ENCODE measurements at regions not wholly inside any gene's neighbourhood (a gene's known extent, or its start where the extent isn't known, plus 50 kb on each side); places are given as distances from the start of the nearest gene placed in this dataset.

DNA sequence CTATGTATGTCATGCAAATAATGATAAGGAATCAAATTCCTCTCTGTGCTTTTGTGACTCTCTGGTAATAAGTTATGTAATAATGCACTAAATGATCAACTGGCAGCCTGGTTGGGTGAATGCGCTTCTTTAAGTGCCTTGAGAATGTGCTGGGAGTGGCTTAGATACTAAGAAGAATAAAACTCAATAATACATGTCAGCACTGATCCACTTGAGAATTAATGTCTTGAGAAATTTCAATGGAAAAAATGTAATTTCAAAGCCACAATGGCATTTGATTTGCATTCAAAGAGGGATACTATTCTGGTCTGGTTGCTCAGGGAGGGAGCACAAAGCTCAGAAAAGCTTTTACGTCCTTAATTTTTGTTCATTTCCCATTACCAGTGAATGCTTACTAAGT lies 137.7 kb upstream of the MMADHC start:
- CTCF ChIA-PET = interaction anchor here (0.7 kb wide), 1 partner anchor 1597 kb away, joined by 3 read pairs; no protein-coding TSS in a partner anchor
- TF ChIP-seq, protein P1, sequence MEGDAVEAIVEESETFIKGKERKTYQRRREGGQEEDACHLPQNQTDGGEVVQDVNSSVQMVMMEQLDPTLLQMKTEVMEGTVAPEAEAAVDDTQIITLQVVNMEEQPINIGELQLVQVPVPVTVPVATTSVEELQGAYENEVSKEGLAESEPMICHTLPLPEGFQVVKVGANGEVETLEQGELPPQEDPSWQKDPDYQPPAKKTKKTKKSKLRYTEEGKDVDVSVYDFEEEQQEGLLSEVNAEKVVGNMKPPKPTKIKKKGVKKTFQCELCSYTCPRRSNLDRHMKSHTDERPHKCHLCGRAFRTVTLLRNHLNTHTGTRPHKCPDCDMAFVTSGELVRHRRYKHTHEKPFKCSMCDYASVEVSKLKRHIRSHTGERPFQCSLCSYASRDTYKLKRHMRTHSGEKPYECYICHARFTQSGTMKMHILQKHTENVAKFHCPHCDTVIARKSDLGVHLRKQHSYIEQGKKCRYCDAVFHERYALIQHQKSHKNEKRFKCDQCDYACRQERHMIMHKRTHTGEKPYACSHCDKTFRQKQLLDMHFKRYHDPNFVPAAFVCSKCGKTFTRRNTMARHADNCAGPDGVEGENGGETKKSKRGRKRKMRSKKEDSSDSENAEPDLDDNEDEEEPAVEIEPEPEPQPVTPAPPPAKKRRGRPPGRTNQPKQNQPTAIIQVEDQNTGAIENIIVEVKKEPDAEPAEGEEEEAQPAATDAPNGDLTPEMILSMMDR (IDR thresholded peaks at IDR 0.05; ENCODE audit: unreplicated experiment) = no peak
- peaks cover 9% of the 10 kb centered on the region for H3K9me3 Mint-ChIP-seq (ENCODE audit: low read depth, unreplicated experiment)
- no peak for DNase-seq
- intact Hi-C loops (cut with micrococcal nuclease; ENCODE audit: unreplicated experiment) = no loop called here
- H3K27ac Mint-ChIP-seq (ENCODE audit: unreplicated experiment) = no peak overlapping the region
- BruUV-seq (replicated peaks) = no TSS peak
- H3K36me3 Mint-ChIP-seq (ENCODE audit: insufficient read depth, unreplicated experiment) = no peaks in the 10 kb centered on the region
- no peaks in the 10 kb centered on the region for H3K4me1 Mint-ChIP-seq (ENCODE audit: low read depth, unreplicated experiment)
- peaks cover 13% of the 10 kb centered on the region for H3K27me3 Mint-ChIP-seq (ENCODE audit: unreplicated experiment)
- no peak overlapping the region for H3K4me3 Mint-ChIP-seq (ENCODE audit: low read depth, unreplicated experiment)

DNA sequence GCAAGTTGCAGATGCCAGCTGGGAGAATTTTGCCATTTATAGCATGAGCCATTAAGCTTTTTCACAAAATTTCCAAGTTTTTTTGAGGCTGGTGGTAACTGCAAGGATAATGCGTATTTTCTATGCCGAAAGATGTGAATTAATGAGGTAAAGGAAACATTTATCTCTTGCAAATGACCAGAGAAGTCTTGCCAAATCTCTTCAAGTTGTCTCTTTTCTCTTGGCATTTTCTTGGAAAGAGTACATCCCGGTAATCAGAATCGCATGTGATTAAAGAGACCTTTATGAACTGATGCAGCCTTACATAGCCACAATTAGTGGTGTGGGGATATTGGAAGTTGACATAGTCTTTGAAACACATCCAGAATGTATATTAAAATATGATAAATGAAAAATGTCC lies 136.5 kb upstream of the MMADHC start:
- Mint-ChIP-seq H3K4me1 (ENCODE audit: low read depth, unreplicated experiment) (no peaks in the 10 kb centered on the region), H3K4me3 (ENCODE audit: low read depth, unreplicated experiment) (no peak overlapping the region), H3K27me3 (ENCODE audit: unreplicated experiment) (peaks cover 13% of the 10 kb centered on the region), H3K27ac (ENCODE audit: unreplicated experiment) (no peak overlapping the region), H3K9me3 (ENCODE audit: low read depth, unreplicated experiment) (peaks cover 9% of the 10 kb centered on the region), H3K36me3 (ENCODE audit: insufficient read depth, unreplicated experiment) (no peaks in the 10 kb centered on the region)
- CTCF ChIA-PET = no interaction called here
- no TSS peak for BruUV-seq (replicated peaks)
- intact Hi-C loops (cut with micrococcal nuclease; ENCODE audit: unreplicated experiment) = no loop called here
- DNase-seq = no peak
- TF ChIP-seq, protein P1 (IDR thresholded peaks at IDR 0.05; ENCODE audit: unreplicated experiment) = no peak

DNA sequence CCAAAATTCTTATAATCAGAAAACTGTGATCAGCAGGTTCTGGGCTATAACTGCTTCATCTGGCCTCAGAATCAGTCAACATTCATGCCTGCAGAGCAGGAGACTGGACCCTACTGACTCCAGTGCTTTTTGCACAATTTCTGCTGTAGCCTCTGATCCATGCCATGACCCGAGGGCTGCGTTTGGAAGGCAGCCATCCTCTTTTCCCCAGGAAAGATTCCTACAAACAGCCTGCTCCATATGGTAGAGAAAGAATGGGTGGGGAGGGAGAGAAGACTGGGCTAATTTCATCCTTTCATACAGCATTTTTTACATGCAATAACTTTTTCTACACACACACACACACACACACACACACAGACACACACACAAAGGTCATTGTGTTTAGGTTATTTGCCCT lies 133.0 kb upstream of the MMADHC start:
- peaks cover 13% of the 10 kb centered on the region for H3K27me3 Mint-ChIP-seq (ENCODE audit: unreplicated experiment)
- TF ChIP-seq, protein P1 (IDR thresholded peaks at IDR 0.05; ENCODE audit: unreplicated experiment) = no peak
- intact Hi-C loops (cut with micrococcal nuclease; ENCODE audit: unreplicated experiment) = no loop called here
- peaks cover 6% of the 10 kb centered on the region for H3K9me3 Mint-ChIP-seq (ENCODE audit: low read depth, unreplicated experiment)
- no peak for DNase-seq
- H3K4me1 Mint-ChIP-seq (ENCODE audit: low read depth, unreplicated experiment) = no peaks in the 10 kb centered on the region
- H3K36me3 Mint-ChIP-seq (ENCODE audit: insufficient read depth, unreplicated experiment) = no peaks in the 10 kb centered on the region
- H3K27ac Mint-ChIP-seq (ENCODE audit: unreplicated experiment) = no peak overlapping the region
- no peak overlapping the region for H3K4me3 Mint-ChIP-seq (ENCODE audit: low read depth, unreplicated experiment)
- CTCF ChIA-PET = no interaction called here
- no TSS peak for BruUV-seq (replicated peaks)

DNA sequence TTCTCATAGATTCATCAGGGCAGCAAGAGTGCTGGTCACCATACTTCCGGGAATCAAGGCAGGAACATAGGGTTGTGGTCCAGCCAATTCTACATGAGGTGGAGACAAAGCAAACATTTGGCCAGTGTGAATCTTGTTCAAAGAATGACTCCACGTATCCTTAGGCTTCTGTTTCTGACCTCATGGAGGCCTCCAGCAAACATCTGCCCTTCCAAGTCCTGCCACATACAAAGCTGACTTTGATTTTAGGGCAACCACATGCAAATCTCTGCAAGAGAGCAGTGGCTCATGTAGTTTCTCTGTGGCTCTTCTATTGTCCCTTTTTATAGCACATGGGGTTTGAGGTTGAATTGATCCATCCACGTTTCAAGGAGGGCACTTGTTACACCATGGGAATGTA lies 132.1 kb upstream of the MMADHC start:
- H3K36me3 Mint-ChIP-seq (ENCODE audit: insufficient read depth, unreplicated experiment) = no peaks in the 10 kb centered on the region
- H3K4me1 Mint-ChIP-seq (ENCODE audit: low read depth, unreplicated experiment) = no peaks in the 10 kb centered on the region
- H3K4me3 Mint-ChIP-seq (ENCODE audit: low read depth, unreplicated experiment) = no peak overlapping the region
- intact Hi-C loops (cut with micrococcal nuclease; ENCODE audit: unreplicated experiment) = no loop called here
- no peak for DNase-seq
- no TSS peak for BruUV-seq (replicated peaks)
- H3K9me3 Mint-ChIP-seq (ENCODE audit: low read depth, unreplicated experiment) = peaks cover 6% of the 10 kb centered on the region
- TF ChIP-seq, protein P1 (IDR thresholded peaks at IDR 0.05; ENCODE audit: unreplicated experiment) = no peak
- CTCF ChIA-PET = no interaction called here
- no peak overlapping the region for H3K27ac Mint-ChIP-seq (ENCODE audit: unreplicated experiment)
- H3K27me3 Mint-ChIP-seq (ENCODE audit: unreplicated experiment) = peaks cover 13% of the 10 kb centered on the region

Measured in Calu3 (cell line).